HEK293T (cell line): ENCODE measurements at regions not wholly inside any gene's neighbourhood (a gene's known extent, or its start where the extent isn't known, plus 50 kb on each side); places are given as distances from the start of the nearest gene placed in this dataset.
A peak's percentile ranks its signal among the peaks of the same experiment; 100 is the strongest.

ENCODE experiments used
- CTCF ChIA-PET: fragments of 350-600 bp; formaldehyde crosslinking; extraction: SDS; loops from one replicate; lab custom pipeline; 2021; ENCODE audit warnings: antibody characterized with exemption, inconsistent platforms; lab: Yijun Ruan, JAX
- POLR2A ChIA-PET: fragments of 350-600 bp; formaldehyde crosslinking; extraction: SDS; loops from one replicate; lab custom pipeline; 2020; ENCODE audit warnings: antibody characterized with exemption, inconsistent platforms; lab: Yijun Ruan, JAX
- DNase-seq: peaks from one replicate; pipeline ENCODE4 v3.0.0; 2012; ENCODE audit warnings: mixed read lengths; ENCODE audit errors: extremely low spot score
- ARNT ChIP-seq: fragments of 450-650 bp; IDR thresholded peaks from 2 replicates; pipeline ENCODE4 v1.6.1; 2017; ENCODE audit warnings: mild to moderate bottlenecking
- BHLHE40 ChIP-seq: fragments of 450-650 bp; IDR thresholded peaks from 2 replicates; pipeline ENCODE4 v1.6.1; 2016; ENCODE audit warnings: mild to moderate bottlenecking, moderate library complexity, borderline replicate concordance
- CTBP1 ChIP-seq: fragments of 450-650 bp; IDR thresholded peaks from 2 replicates; pipeline ENCODE4 v1.6.1; 2016; ENCODE audit warnings: borderline replicate concordance
- ELF4 ChIP-seq: fragments of 450-650 bp; IDR thresholded peaks from 2 replicates; pipeline ENCODE4 v1.6.1; 2017; ENCODE audit warnings: antibody characterized with exemption
- FOXA1 ChIP-seq: fragments of 450-650 bp; IDR thresholded peaks from 2 replicates; pipeline ENCODE4 v1.6.1; 2016; ENCODE audit warnings: mild to moderate bottlenecking
- FOXK2 ChIP-seq: fragments of 450-650 bp; IDR thresholded peaks from 2 replicates; pipeline ENCODE4 v1.6.1; 2016; ENCODE audit warnings: mild to moderate bottlenecking
- FOXM1 ChIP-seq: fragments of 450-650 bp; IDR thresholded peaks from 2 replicates; pipeline ENCODE4 v1.6.1; 2017; ENCODE audit warnings: mild to moderate bottlenecking, borderline replicate concordance
- HDGF ChIP-seq: fragments of 450-650 bp; IDR thresholded peaks from 2 replicates; pipeline ENCODE4 v1.6.1; 2017; ENCODE audit warnings: antibody characterized with exemption, borderline replicate concordance
- L3MBTL2 ChIP-seq: fragments of 450-650 bp; conservative IDR thresholded peaks from 2 replicates; pipeline ENCODE4 v1.6.1; 2016; ENCODE audit warnings: mild to moderate bottlenecking
- LEF1 ChIP-seq: fragments of 450-650 bp; IDR thresholded peaks from 2 replicates; pipeline ENCODE4 v1.6.1; 2017; ENCODE audit warnings: mild to moderate bottlenecking, borderline replicate concordance
- NFRKB ChIP-seq: fragments of 450-650 bp; IDR thresholded peaks from 2 replicates; pipeline ENCODE4 v1.6.1; 2016; ENCODE audit warnings: mild to moderate bottlenecking, moderate library complexity
- PKNOX1 ChIP-seq: fragments of 450-650 bp; IDR thresholded peaks from 2 replicates; pipeline ENCODE4 v1.6.1; 2016
- SP1 ChIP-seq: fragments of 450-650 bp; IDR thresholded peaks from 2 replicates; pipeline ENCODE4 v1.6.1; 2017
- SUZ12 ChIP-seq: fragments of 450-650 bp; IDR thresholded peaks from 2 replicates; pipeline ENCODE4 v1.6.1; 2016; ENCODE audit warnings: mild to moderate bottlenecking
- TARDBP ChIP-seq: fragments of 450-650 bp; IDR thresholded peaks from 2 replicates; pipeline ENCODE4 v1.6.1; 2016
- ZNF384 ChIP-seq: fragments of 450-650 bp; IDR thresholded peaks from 2 replicates; pipeline ENCODE4 v1.6.1; 2016

- TF ChIP-seq NFRKB, result no peak
- no peak for TF ChIP-seq ZNF384
- no peak for TF ChIP-seq HDGF
- TF ChIP-seq ELF4, result no peak
- TF ChIP-seq FOXK2, result no peak
- TF ChIP-seq LEF1, result no peak
- TF ChIP-seq SUZ12, result no peak
- no peak for TF ChIP-seq FOXM1
- no peak for TF ChIP-seq FOXA1
- TF ChIP-seq PKNOX1, result no peak
- no peak for TF ChIP-seq CTBP1
- no peak for TF ChIP-seq SP1
- TF ChIP-seq TARDBP, result no peak
- ChIA-PET CTCF (interaction anchor here (0.6 to 1.0 kb wide), 2 partner anchors 13 to 1153 kb away, joined by 3 read pairs; no protein-coding TSS in a partner anchor), POLR2A (no interaction called here)
- no peak for DNase-seq
Measured at GRCh38 chr18:24741965-24742724, 281.7 kb downstream of the HRH4 start.

- ChIA-PET POLR2A (no interaction called here), CTCF (interaction anchor here (0.6 to 1.5 kb wide), 3 partner anchors 13 to 292 kb away, joined by 3 to 4 read pairs (median 3); no protein-coding TSS in a partner anchor)
- peak; percentile 48 for DNase-seq
- TF ChIP-seq PKNOX1, result peak; percentile 10; the same call in 1 of the 2 replicates
- peak; percentile 81 for TF ChIP-seq ZNF384
- TF ChIP-seq HDGF, result no peak
Measured at GRCh38 chr18:24754583-24755253, 294.3 kb downstream of the HRH4 start.

GRCh38 chr18:24756385-24756784, 295.9 kb downstream of the HRH4 start:
- DNase-seq, result no peak
- POLR2A ChIA-PET, result no interaction called here
- no peak for TF ChIP-seq BHLHE40
- no peak for TF ChIP-seq FOXK2
- TF ChIP-seq PKNOX1, result 0 out of 2 replicates have a peak, but pooled peaks have one; percentile 31
- TF ChIP-seq ZNF384, result no peak
- no peak for TF ChIP-seq HDGF
- TF ChIP-seq NFRKB, result no peak
- no peak for TF ChIP-seq LEF1
- no peak for TF ChIP-seq ELF4
- no peak for TF ChIP-seq CTBP1
- CTCF ChIA-PET, result no interaction called here

- POLR2A ChIA-PET, result no interaction called here
- DNase-seq, result no peak
- TF ChIP-seq SP1, result no peak
- TF ChIP-seq ELF4, result no peak
- no peak for TF ChIP-seq SUZ12
- no peak for TF ChIP-seq L3MBTL2
- TF ChIP-seq CTBP1, result no peak
- no peak for TF ChIP-seq PKNOX1
- no peak for TF ChIP-seq HDGF
- no peak for TF ChIP-seq FOXA1
- no peak for TF ChIP-seq ZNF384
- no peak for TF ChIP-seq BHLHE40
- TF ChIP-seq FOXM1, result no peak
- TF ChIP-seq TARDBP, result no peak
- no peak for TF ChIP-seq NFRKB
- TF ChIP-seq LEF1, result no peak
- TF ChIP-seq ARNT, result no peak
- TF ChIP-seq FOXK2, result no peak
- CTCF ChIA-PET, result no interaction called here
Measured at GRCh38 chr18:24757134-24757533, 296.7 kb downstream of the HRH4 start.

GRCh38 chr18:24761765-24762164, 301.3 kb downstream of the HRH4 start:
- POLR2A ChIA-PET, result no interaction called here
- TF ChIP-seq FOXK2 (no peak), CTBP1 (no peak), ZNF384 (no peak)
- no peak for DNase-seq
- CTCF ChIA-PET, result no interaction called here

- ChIA-PET CTCF (no interaction called here), POLR2A (no interaction called here)
- DNase-seq, result no peak
- TF ChIP-seq PKNOX1 (no peak), FOXK2 (no peak), CTBP1 (no peak), SP1 (no peak), LEF1 (no peak), BHLHE40 (no peak), TARDBP (no peak), SUZ12 (no peak), FOXM1 (no peak), NFRKB (no peak), ARNT (no peak), ELF4 (no peak), L3MBTL2 (no peak)
Measured at GRCh38 chr18:24762511-24762910, 302.1 kb downstream of the HRH4 start.
